ENCODE measurements at regions not wholly inside any gene's neighbourhood (a gene's known extent, or its start where the extent isn't known, plus 50 kb on each side); places are given as distances from the start of the nearest gene placed in this dataset.

GRCh38 chr5:117675646-117676045 lies 1101.0 kb upstream of the SEMA6A start:
- TF ChIP-seq CTCF (conservative IDR thresholded peaks at IDR 0.05) (no peak), EZH2 (IDR thresholded peaks at IDR 0.05; ENCODE audit: low read depth) (no peak)
